ENCODE measurements at regions not wholly inside any gene's neighbourhood (a gene's known extent, or its start where the extent isn't known, plus 50 kb on each side); places are given as distances from the start of the nearest gene placed in this dataset.

- in situ Hi-C loops (cut with MboI; ENCODE audit: low sequenced_read_pairs), result no loop called here
Observed at GRCh38 chr1:115153966-115154557, 64.8 kb upstream of the TSPAN2 start.

More at GRCh38 chr1:115153966-115154557, 64.8 kb upstream of the TSPAN2 start:
- Histone ChIP-seq H3K56ac (ENCODE audit: extremely low read depth, insufficient read depth, low read length) (no peak overlapping the region), H3K23ac (ENCODE audit: low read depth, low read length) (no peak overlapping the region), H3K4me2 (ENCODE audit: low read depth, low read length) (no peak overlapping the region), H2BK15ac (ENCODE audit: low read depth, low read length) (no peak overlapping the region), H2AK9ac (replicated peaks; ENCODE audit: low read depth, low read length, poor library complexity) (no peak overlapping the region), H3K14ac (replicated peaks; ENCODE audit: low read depth, low read length) (no peak overlapping the region), H4K91ac (ENCODE audit: insufficient read depth, low read depth, low read length) (no peak overlapping the region), H2AK5ac (ENCODE audit: low read depth, low read length) (no peak overlapping the region), H4K8ac (ENCODE audit: low read depth in 2 of 2, low read length in 2 of 2) (no peak overlapping the region), H2AFZ (replicated peaks; ENCODE audit: low read length, poor library complexity) (no peak overlapping the region), H3K36me3 (ENCODE audit: control insufficient read depth, insufficient read depth, low read length) (no peaks in the 10 kb centered on the region), H3K9ac (ENCODE audit: low read depth, low read length) (no peak overlapping the region), H3K27me3 (ENCODE audit: control insufficient read depth, insufficient read depth, low read length) (no peaks in the 10 kb centered on the region), H3K4me3 (ENCODE audit: insufficient read depth, low read depth, low read length) (no peak overlapping the region), H3K18ac (ENCODE audit: low read depth, low read length) (no peak overlapping the region), H2BK120ac (ENCODE audit: low read depth, low read length) (no peak overlapping the region), H3K79me1 (ENCODE audit: low read depth in 1 of 2, low read length in 2 of 2) (no peaks in the 10 kb centered on the region), H3K9me3 (ENCODE audit: control insufficient read depth, insufficient read depth, low read length) (no peaks in the 10 kb centered on the region), H3K27ac (ENCODE audit: insufficient read depth, low read length) (no peak overlapping the region), H2BK20ac (ENCODE audit: low read depth, low read length) (no peak overlapping the region), H3K4me1 (ENCODE audit: control insufficient read depth, insufficient read depth, low read length) (peaks cover 5% of the 10 kb centered on the region), H4K5ac (ENCODE audit: low read depth, low read length) (no peak overlapping the region), H3K9me1 (ENCODE audit: insufficient read depth, low read length) (peaks cover 2% of the 10 kb centered on the region; the same call in 1 of the 2 replicates), H4K20me1 (ENCODE audit: insufficient read depth, low read length) (no peaks in the 10 kb centered on the region), H3K4ac (ENCODE audit: low read depth, low read length) (no peak overlapping the region), H2BK5ac (ENCODE audit: low read depth, low read length, poor library complexity, severe bottlenecking) (no peak overlapping the region)
- WGBS, 2 experiments (ENCODE audit: extremely low coverage in 2 of 2, insufficient read length in 1 of 2), result no CpG with 5 or more reads among the region's 5 CpGs
- POLR2A ChIA-PET (ENCODE audit: unreplicated experiment), result no interaction called here
- no peak for DNase-seq
- intact Hi-C loops (cut with micrococcal nuclease), result no loop called here
- no TSS peak for BruUV-seq (replicated peaks)
- dilution Hi-C loops (cut with HindIII; ENCODE audit: low sequenced_read_pairs, unreplicated experiment), result no loop called here
- CTCF ChIA-PET, result no interaction called here
- TF ChIP-seq CTCF (conservative IDR thresholded peaks at IDR 0.05; ENCODE audit: low read depth, low read length) (no peak), MAZ (IDR thresholded peaks at IDR 0.05; ENCODE audit: borderline replicate concordance, low read depth, low read length) (no peak), FOS (IDR thresholded peaks at IDR 0.05; ENCODE audit: low read depth, low read length) (no peak), MAFK (IDR thresholded peaks at IDR 0.05; ENCODE audit: low read depth, low read length) (no peak), ELK1 (IDR thresholded peaks at IDR 0.05; ENCODE audit: borderline replicate concordance, low read depth, low read length) (no peak)
- no peak for ATAC-seq (ENCODE audit: low read depth)
